HEK293 (cell line): ENCODE measurements at regions not wholly inside any gene's neighbourhood (a gene's known extent, or its start where the extent isn't known, plus 50 kb on each side); places are given as distances from the start of the nearest gene placed in this dataset.

Experiments
- CTCF ChIA-PET: fragments of 350-600 bp; formaldehyde crosslinking; extraction: SDS; loops from one replicate; lab custom pipeline; 2021; ENCODE audit warnings: antibody characterized with exemption; lab: Yijun Ruan, JAX
- POLR2A ChIA-PET: fragments of 300-600 bp; formaldehyde crosslinking; extraction: SDS; loops from one replicate; lab custom pipeline; 2020; ENCODE audit warnings: antibody characterized with exemption, inconsistent platforms; lab: Yijun Ruan, JAX
- H3K27ac ChIP-seq: fragments of 200-500 bp; sonication (Bioruptor generic); 2 replicates; pipeline ENCODE4 v1.5.1; 2014; ENCODE audit warnings: low read depth, low read length, control low read depth, inconsistent platforms; ENCODE audit errors: extremely low read depth
- H3K36me3 ChIP-seq, 2 experiments: fragments of 200-500 bp in 1 of 2; sonication (Bioruptor generic) in 1 of 2; 1 replicate in 1 of 2; 2 replicates in 1 of 2; pipeline ENCODE4 v1.5.1; 2014 to 2017; ENCODE audit warnings: inconsistent platforms in 2 of 2, low read length in 2 of 2; ENCODE audit not compliant: control insufficient read depth in 2 of 2, insufficient read depth in 1 of 2
- H3K4me1 ChIP-seq: fragments of 200-500 bp; sonication (Bioruptor generic); 2 replicates; pipeline ENCODE4 v1.5.1; 2014; ENCODE audit warnings: mild to moderate bottlenecking, low read length, inconsistent platforms; ENCODE audit not compliant: control insufficient read depth, insufficient read depth
- H3K4me3 ChIP-seq: 2 replicates; pipeline ENCODE4 v1.5.1; 2011; ENCODE audit warnings: low read depth, mild to moderate bottlenecking, control low read depth, low read length, moderate library complexity
- H3K9me3 ChIP-seq: fragments of 200-500 bp; sonication (Bioruptor generic); 2 replicates; pipeline ENCODE4 v1.5.1; 2014; ENCODE audit warnings: low read depth, low read length, inconsistent platforms; ENCODE audit not compliant: control insufficient read depth, insufficient read depth
- BCL6B ChIP-seq: fragments of 450-650 bp; formaldehyde crosslinking; IDR thresholded peaks from 2 replicates; pipeline ENCODE4 v1.5.1; 2017; ENCODE audit warnings: missing biosample characterization, missing genetic modification characterization
- EGR2 ChIP-seq: fragments of 450-650 bp; formaldehyde crosslinking; IDR thresholded peaks from 2 replicates; pipeline ENCODE4 v1.5.1; 2016; ENCODE audit warnings: low read depth, missing biosample characterization, missing genetic modification characterization
- MYNN ChIP-seq: fragments of 450-650 bp; formaldehyde crosslinking; IDR thresholded peaks from 2 replicates; pipeline ENCODE4 v1.5.1; 2016; ENCODE audit warnings: missing biosample characterization, missing genetic modification characterization, borderline replicate concordance
- TRIM28 ChIP-seq: IDR thresholded peaks from 2 replicates; pipeline ENCODE4 v1.6.1; 2011; ENCODE audit warnings: low read length, control low read depth, borderline replicate concordance
- YY2 ChIP-seq: fragments of 450-650 bp; formaldehyde crosslinking; IDR thresholded peaks from 2 replicates; pipeline ENCODE4 v1.5.1; 2016; ENCODE audit warnings: missing biosample characterization, missing genetic modification characterization
- ZBTB44 ChIP-seq: fragments of 450-650 bp; IDR thresholded peaks from 2 replicates; pipeline ENCODE4 v1.5.1; 2018; ENCODE audit warnings: missing biosample characterization, mild to moderate bottlenecking, missing genetic modification characterization
- ZNF138 ChIP-seq: fragments of 450-650 bp; formaldehyde crosslinking; IDR thresholded peaks from 2 replicates; pipeline ENCODE4 v1.5.1; 2016; ENCODE audit warnings: missing biosample characterization, missing genetic modification characterization, borderline replicate concordance
- ZNF140 ChIP-seq: fragments of 450-650 bp; formaldehyde crosslinking; IDR thresholded peaks from 2 replicates; pipeline ENCODE4 v1.5.1; 2016; ENCODE audit warnings: missing biosample characterization, missing genetic modification characterization
- ZNF155 ChIP-seq: fragments of 450-650 bp; formaldehyde crosslinking; IDR thresholded peaks from 2 replicates; pipeline ENCODE4 v1.5.1; 2016; ENCODE audit warnings: missing biosample characterization, missing genetic modification characterization
- ZNF211 ChIP-seq: fragments of 450-650 bp; formaldehyde crosslinking; IDR thresholded peaks from 2 replicates; pipeline ENCODE4 v1.5.1; 2016; ENCODE audit warnings: low read depth, missing biosample characterization, missing genetic modification characterization
- ZNF24 ChIP-seq: fragments of 450-650 bp; formaldehyde crosslinking; IDR thresholded peaks from 2 replicates; pipeline ENCODE4 v1.5.1; 2016; ENCODE audit warnings: missing biosample characterization, missing genetic modification characterization
- ZNF280D ChIP-seq: fragments of 450-650 bp; formaldehyde crosslinking; IDR thresholded peaks from 2 replicates; pipeline ENCODE4 v1.5.1; 2016; ENCODE audit warnings: missing biosample characterization, missing genetic modification characterization
- ZNF324 ChIP-seq: fragments of 450-650 bp; formaldehyde crosslinking; IDR thresholded peaks from 2 replicates; pipeline ENCODE4 v1.5.1; 2016; ENCODE audit warnings: missing biosample characterization, missing genetic modification characterization
- ZNF423 ChIP-seq: fragments of 450-650 bp; formaldehyde crosslinking; IDR thresholded peaks from 2 replicates; pipeline ENCODE4 v1.5.1; 2016; ENCODE audit warnings: missing biosample characterization, missing genetic modification characterization
- ZNF449 ChIP-seq: fragments of 450-650 bp; formaldehyde crosslinking; IDR thresholded peaks from 2 replicates; pipeline ENCODE4 v1.5.1; 2017; ENCODE audit warnings: missing biosample characterization, mild to moderate bottlenecking, missing genetic modification characterization, moderate library complexity
- ZNF580 ChIP-seq: fragments of 450-650 bp; formaldehyde crosslinking; IDR thresholded peaks from 2 replicates; pipeline ENCODE4 v1.5.1; 2016; ENCODE audit warnings: missing biosample characterization, missing genetic modification characterization
- ZNF660 ChIP-seq: fragments of 450-650 bp; IDR thresholded peaks from 2 replicates; pipeline ENCODE4 v1.5.1; 2018; ENCODE audit warnings: missing biosample characterization, mild to moderate bottlenecking, missing genetic modification characterization
- ZNF704 ChIP-seq: fragments of 450-650 bp; formaldehyde crosslinking; IDR thresholded peaks from 2 replicates; pipeline ENCODE4 v1.5.1; 2016; ENCODE audit warnings: missing biosample characterization, missing genetic modification characterization
- ZNF777 ChIP-seq: fragments of 450-650 bp; formaldehyde crosslinking; IDR thresholded peaks from 2 replicates; pipeline ENCODE4 v1.5.1; 2017; ENCODE audit warnings: missing biosample characterization, missing genetic modification characterization, borderline replicate concordance
- ZNF785 ChIP-seq: fragments of 450-650 bp; formaldehyde crosslinking; IDR thresholded peaks from 2 replicates; pipeline ENCODE4 v1.5.1; 2016; ENCODE audit warnings: missing biosample characterization, missing genetic modification characterization
- ZNF791 ChIP-seq: fragments of 450-650 bp; formaldehyde crosslinking; IDR thresholded peaks from 2 replicates; pipeline ENCODE4 v1.5.1; 2016; ENCODE audit warnings: missing biosample characterization, missing genetic modification characterization
- ZNF830 ChIP-seq: fragments of 450-650 bp; IDR thresholded peaks from 2 replicates; pipeline ENCODE4 v1.5.0; 2018; ENCODE audit warnings: missing biosample characterization, missing genetic modification characterization, low read depth, mild to moderate bottlenecking, moderate library complexity

- no peak for TF ChIP-seq ZNF660 (tag by site-specific recombination)
- TF ChIP-seq ZNF830 (tag by site-specific recombination) = no peak
- no peak for TF ChIP-seq ZNF777 (tag by site-specific recombination)
- no peak for TF ChIP-seq ZNF138 (tag by site-specific recombination)
- no peak for TF ChIP-seq ZNF449 (tag by site-specific recombination)
- no peak for TF ChIP-seq ZNF211 (tag by site-specific recombination)
- no peak for TF ChIP-seq ZNF791 (tag by site-specific recombination)
- Histone ChIP-seq H3K4me3 (no peak overlapping the region), H3K27ac (no peak overlapping the region), H3K36me3 (no peaks in the 10 kb centered on the region), H3K4me1 (no peaks in the 10 kb centered on the region; the same call in 1 of the 2 replicates), H3K9me3 (no peaks in the 10 kb centered on the region)
- ChIA-PET CTCF (interaction anchor here (0.9 to 1.0 kb wide), 2 partner anchors 9 to 937 kb away, joined by 3 read pairs; no protein-coding TSS in a partner anchor), POLR2A (interaction anchor here (0.6 kb wide), 1 partner anchor 14 kb away, joined by 3 read pairs; no protein-coding TSS in a partner anchor)
Observed at GRCh38 chr5:87787625-87788256, 375.0 kb upstream of the CCNH start.

- POLR2A ChIA-PET = no interaction called here
- no peaks in the 10 kb centered on the region; the same call in 1 of the 2 replicates for H3K4me1 ChIP-seq
- H3K36me3 ChIP-seq = no peaks in the 10 kb centered on the region
- CTCF ChIA-PET = interaction anchor here (1.0 to 2.0 kb wide), 2 partner anchors 904 to 937 kb away, joined by 3 to 12 read pairs; no protein-coding TSS in a partner anchor
- no peak overlapping the region for H3K4me3 ChIP-seq
- H3K9me3 ChIP-seq = no peaks in the 10 kb centered on the region
- TF ChIP-seq ZNF785 (no peak), YY2 (tag by site-specific recombination) (no peak)
- H3K27ac ChIP-seq = no peak overlapping the region
Observed at GRCh38 chr5:87787086-87787485, 374.4 kb upstream of the CCNH start.

- Histone ChIP-seq H3K27ac (no peak overlapping the region), H3K4me1 (no peaks in the 10 kb centered on the region; the same call in 1 of the 2 replicates), H3K4me3 (no peak overlapping the region), H3K36me3 (no peaks in the 10 kb centered on the region), H3K9me3 (no peaks in the 10 kb centered on the region)
- POLR2A ChIA-PET = no interaction called here
- TF ChIP-seq ZNF280D (tag by site-specific recombination) = no peak
- no peak for TF ChIP-seq MYNN (tag by site-specific recombination)
- no peak for TF ChIP-seq BCL6B
- no peak for TF ChIP-seq ZNF791 (tag by site-specific recombination)
- no peak for TF ChIP-seq ZNF423 (tag by site-specific recombination)
- TF ChIP-seq EGR2 = no peak
- no peak for TF ChIP-seq TRIM28
- TF ChIP-seq ZNF324 = no peak
- TF ChIP-seq ZNF24 (tag by site-specific recombination) = no peak
- TF ChIP-seq ZNF580 (tag by site-specific recombination) = no peak
- no peak for TF ChIP-seq ZNF140 (tag by site-specific recombination)
- TF ChIP-seq ZNF704 (tag by site-specific recombination) = no peak
- no peak for TF ChIP-seq ZBTB44 (tag by site-specific recombination)
- no peak for TF ChIP-seq YY2 (tag by site-specific recombination)
- no peak for TF ChIP-seq ZNF155 (tag by site-specific recombination)
- CTCF ChIA-PET = interaction anchor here (1.0 to 2.0 kb wide), 2 partner anchors 904 to 938 kb away, joined by 3 to 12 read pairs; no protein-coding TSS in a partner anchor
Observed at GRCh38 chr5:87786471-87786870, 373.7 kb upstream of the CCNH start.
